HG02970 (cell line): ENCODE measurements at regions not wholly inside any gene's neighbourhood (a gene's known extent, or its start where the extent isn't known, plus 50 kb on each side); places are given as distances from the start of the nearest gene placed in this dataset.
"Not testable (repeated sequence)": the region's sequence is repeated elsewhere in the genome, so short reads cannot be mapped to it uniquely, and the experiment has no call there.

Experiments used
- ATAC-seq: cut with Tn5 transposase; IDR thresholded peaks from one replicate; pipeline ENCODE4 v1.9.1; 2021; ENCODE audit warnings: mild to moderate bottlenecking, moderate library complexity, moderate number of reproducible peaks; ENCODE audit not compliant: unreplicated experiment, low FRiP score

DNA sequence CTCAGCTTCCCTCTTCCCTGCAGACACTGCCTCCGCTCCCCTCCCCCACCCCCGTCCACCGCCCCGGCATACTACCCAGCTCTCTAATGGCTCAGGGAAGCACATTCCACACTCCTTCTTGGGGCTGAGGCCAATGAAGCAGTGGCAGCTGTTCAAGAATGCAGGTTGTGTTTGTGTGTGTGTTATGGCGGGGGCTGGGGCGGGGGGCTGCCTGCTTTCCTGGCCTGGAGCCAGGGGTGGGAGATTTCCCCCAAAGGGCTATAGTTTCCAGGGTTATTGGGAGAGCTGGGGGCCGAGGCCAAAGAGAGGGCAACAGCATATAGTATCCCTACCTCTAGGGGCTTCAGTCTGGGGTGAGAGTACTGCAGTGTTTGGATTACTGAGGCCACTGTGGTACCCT lies 149.4 kb downstream of the EFNB1 start:
- ATAC-seq: no peak

- ATAC-seq: no peak
Observed at GRCh38 chrX:68953331-68953730, 124.5 kb downstream of the EFNB1 start.

GRCh38 chrX:68951942-68952619 lies 123.3 kb downstream of the EFNB1 start:
- ATAC-seq: not testable (repeated sequence)

- ATAC-seq: no peak
Observed at GRCh38 chrX:68950937-68951336, 122.1 kb downstream of the EFNB1 start.

- no peak for ATAC-seq
Observed at GRCh38 chrX:68947882-68948605, 119.2 kb downstream of the EFNB1 start.

DNA sequence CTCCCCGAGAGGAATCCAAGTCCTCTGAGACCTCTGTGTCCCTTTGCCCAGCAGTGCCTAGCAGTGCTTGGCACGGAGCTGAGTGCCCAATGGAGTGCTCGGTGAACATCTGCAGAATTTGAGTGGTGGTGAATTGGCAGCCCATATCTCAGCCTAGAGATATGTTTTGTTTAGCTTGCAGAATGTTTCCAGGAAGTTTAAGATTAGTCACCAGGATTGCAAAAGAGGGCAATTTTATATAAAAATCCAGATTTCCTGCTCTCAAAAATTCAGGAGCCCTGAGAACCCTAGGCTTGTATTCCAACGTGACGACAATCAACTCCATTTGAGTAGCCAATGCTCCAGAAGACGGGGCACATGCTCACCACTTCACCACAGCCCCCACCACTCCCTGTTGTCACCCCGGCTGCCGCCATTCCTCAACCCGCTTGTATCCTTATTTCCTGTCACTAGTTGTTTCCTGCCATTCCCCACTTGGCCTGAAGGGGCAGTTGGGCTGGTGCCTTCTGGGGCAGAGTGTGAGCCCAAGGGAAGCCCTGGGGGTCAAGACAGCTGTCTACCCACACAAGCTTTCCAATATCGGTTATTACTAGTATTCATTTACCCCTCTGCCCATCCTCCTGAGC lies 116.9 kb downstream of the EFNB1 start:
- ATAC-seq: no peak

GRCh38 chrX:68945081-68945602 lies 116.3 kb downstream of the EFNB1 start:
- ATAC-seq: no peak

DNA sequence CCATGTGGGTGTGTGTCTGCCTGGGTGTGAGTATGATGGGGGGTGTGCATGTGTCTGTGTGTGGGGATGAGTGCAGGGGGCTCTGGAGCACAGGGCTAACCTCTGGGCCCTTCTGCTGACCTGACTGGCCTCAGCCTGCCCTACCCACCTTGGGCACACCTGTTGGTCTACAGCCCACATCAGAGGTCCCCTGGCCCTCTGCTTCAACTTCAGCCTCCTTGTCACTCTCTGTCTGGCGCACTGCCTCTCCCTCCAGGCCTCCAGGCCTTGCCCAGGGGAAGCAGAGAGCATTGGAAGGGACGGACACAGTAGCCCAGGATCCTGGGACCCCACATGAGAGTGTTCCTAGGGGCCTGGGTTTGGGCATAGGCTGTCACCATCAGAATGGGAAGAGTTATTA lies 115.4 kb downstream of the EFNB1 start:
- ATAC-seq: no peak

DNA sequence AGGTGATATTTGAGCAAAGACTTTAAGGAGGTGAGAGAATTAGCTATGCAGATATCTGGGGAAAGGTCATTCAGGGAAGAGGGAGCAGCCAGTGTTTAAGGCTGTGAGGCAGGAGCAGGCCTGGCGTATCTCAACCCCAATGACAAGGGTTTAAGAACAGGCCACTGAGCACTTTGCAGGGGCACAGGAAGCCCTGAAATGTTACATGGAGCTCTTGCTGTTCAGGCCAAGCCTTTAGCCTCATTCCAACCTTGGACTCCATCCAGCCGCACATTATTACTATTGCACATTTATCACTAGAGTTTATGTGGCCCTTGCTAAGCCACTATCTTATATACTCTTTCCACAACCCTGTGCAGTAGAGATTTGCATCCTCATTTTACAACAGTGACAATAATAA lies 114.0 kb downstream of the EFNB1 start:
- ATAC-seq: no peak

DNA sequence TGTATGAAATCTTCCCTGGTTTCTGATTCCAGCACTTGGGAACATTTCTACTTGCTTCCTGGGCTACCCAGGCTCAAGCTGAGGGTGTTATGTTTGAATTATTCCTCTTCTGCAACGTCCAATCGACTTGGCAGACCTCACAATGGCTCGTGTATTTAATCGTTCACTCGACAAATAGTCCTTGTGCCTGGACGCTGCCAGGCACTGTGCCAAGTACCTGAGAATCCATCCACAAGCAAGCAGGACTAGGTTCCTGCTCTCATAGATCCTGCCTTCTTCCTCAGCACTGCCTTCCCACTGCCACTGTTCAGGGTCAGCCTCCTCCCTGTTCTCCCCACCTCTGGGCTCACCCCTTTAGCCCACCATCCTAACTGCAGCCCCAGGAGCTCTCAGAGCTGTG lies 113.3 kb downstream of the EFNB1 start:
- ATAC-seq: no peak

GRCh38 chrX:68941385-68941952 lies 112.6 kb downstream of the EFNB1 start:
- no peak for ATAC-seq

DNA sequence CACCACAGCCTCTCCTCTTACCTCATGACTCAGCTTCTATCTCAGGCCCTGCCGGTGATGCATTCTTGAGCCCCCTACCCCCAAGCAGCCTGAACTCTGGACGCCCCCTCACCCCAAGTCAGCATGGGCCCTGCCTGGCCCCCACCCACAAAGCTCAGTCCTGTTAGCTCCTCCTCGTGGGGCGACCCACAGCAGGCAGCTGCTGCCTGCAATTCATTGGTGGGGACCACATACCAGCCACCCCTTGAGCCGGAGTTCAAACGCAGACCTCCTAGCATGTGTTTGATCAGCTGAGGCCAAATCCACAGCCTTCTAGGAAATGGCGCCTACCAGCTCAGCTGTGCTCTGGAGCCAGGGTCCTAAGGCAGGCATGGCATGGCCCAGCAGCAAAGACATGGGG lies 111.8 kb downstream of the EFNB1 start:
- ATAC-seq: no peak

- no peak for ATAC-seq
Observed at GRCh38 chrX:68939868-68940267, 111.0 kb downstream of the EFNB1 start.

- ATAC-seq: no peak
Observed at GRCh38 chrX:68938244-68939004, 109.6 kb downstream of the EFNB1 start.

DNA sequence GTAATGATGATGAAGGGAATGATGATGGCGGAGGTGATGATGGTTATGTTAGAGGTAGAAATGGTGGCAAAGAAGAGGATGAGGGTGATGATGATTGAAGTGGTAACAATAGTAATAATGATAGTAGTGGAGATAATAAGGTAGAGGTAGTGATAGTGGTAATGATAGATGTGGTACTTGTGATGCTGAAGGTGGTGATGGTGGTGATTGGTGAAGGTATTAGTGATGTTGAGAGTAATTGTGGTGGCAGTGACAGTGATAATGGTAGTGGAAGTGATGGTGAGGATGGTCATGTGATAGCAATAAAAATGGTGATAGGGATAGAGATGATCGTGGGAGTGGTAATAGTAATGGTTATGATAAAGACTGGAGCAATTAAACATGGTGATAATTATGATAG lies 108.8 kb downstream of the EFNB1 start:
- no peak for ATAC-seq

DNA sequence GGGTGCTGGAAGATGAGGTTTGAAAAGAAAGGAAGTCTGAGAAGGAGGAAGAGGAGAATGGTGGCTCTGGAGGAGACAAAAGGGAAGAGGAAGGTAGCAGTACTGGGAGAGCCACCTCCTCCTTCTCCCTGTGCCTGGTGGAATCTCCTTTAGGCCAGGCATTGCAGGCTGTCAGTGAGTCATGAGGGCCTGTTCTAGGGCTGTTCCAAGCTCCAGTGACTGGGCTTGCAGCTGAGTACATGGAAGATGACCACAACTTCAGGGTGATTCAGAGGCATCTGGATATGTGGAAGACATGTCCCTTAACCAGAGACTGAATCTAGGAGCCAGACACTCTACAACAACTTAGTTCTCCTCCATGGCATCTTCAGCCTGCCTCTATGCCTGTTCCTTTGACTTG lies 107.8 kb downstream of the EFNB1 start:
- ATAC-seq: no peak

- ATAC-seq: no peak
Observed at GRCh38 chrX:68936126-68936525, 107.3 kb downstream of the EFNB1 start.

GRCh38 chrX:68935362-68935761 lies 106.5 kb downstream of the EFNB1 start:
- no peak for ATAC-seq

GRCh38 chrX:68934922-68935321 lies 106.1 kb downstream of the EFNB1 start:
- ATAC-seq: no peak

- ATAC-seq: no peak
Observed at GRCh38 chrX:68934421-68934820, 105.6 kb downstream of the EFNB1 start.
